GM06990 (cell line): ENCODE measurements at regions not wholly inside any gene's neighbourhood (a gene's known extent, or its start where the extent isn't known, plus 50 kb on each side); places are given as distances from the start of the nearest gene placed in this dataset.

Experiments
- DNase-seq: peaks from one replicate; pipeline ENCODE4 v3.0.0-alpha.2; 2011; ENCODE audit not compliant: insufficient read length; ENCODE audit errors: extremely low read depth
- H3K27me3 ChIP-seq: replicated peaks from 2 replicates; pipeline ENCODE4 v1.6.0; 2011; ENCODE audit warnings: low read length; ENCODE audit not compliant: control insufficient read depth, insufficient read depth
- H3K36me3 ChIP-seq: 2 replicates; pipeline ENCODE4 v1.5.1; 2011; ENCODE audit warnings: low read length; ENCODE audit not compliant: control insufficient read depth, insufficient read depth
- H3K4me3 ChIP-seq: replicated peaks from 2 replicates; pipeline ENCODE4 v1.5.1; 2011; ENCODE audit warnings: low read depth, mild to moderate bottlenecking, control low read depth, low read length
- CTCF ChIP-seq: IDR thresholded peaks from 2 replicates; pipeline ENCODE4 v1.5.1; 2011; ENCODE audit warnings: low read length, control low read depth, mild to moderate bottlenecking, inconsistent platforms; ENCODE audit not compliant: insufficient read depth, poor library complexity, severe bottlenecking

GRCh38 chr5:54772231-54772630 lies 213.2 kb downstream of the ESM1 start:
- no peak for TF ChIP-seq CTCF
- DNase-seq, result no peak
- no peaks in the 10 kb centered on the region for H3K36me3 ChIP-seq
- no peaks in the 10 kb centered on the region; the same call in none of the 2 replicates for H3K27me3 ChIP-seq
- H3K4me3 ChIP-seq, result no peak overlapping the region

- no peak for TF ChIP-seq CTCF
- no peaks in the 10 kb centered on the region for H3K27me3 ChIP-seq
- H3K36me3 ChIP-seq, result no peaks in the 10 kb centered on the region
- H3K4me3 ChIP-seq, result no peak overlapping the region
- DNase-seq, result no peak
Measured at GRCh38 chr5:54769746-54770145, 215.6 kb downstream of the ESM1 start.

GRCh38 chr5:54769072-54769471 lies 216.3 kb downstream of the ESM1 start:
- no peak for TF ChIP-seq CTCF
- no peaks in the 10 kb centered on the region for H3K36me3 ChIP-seq
- H3K4me3 ChIP-seq, result no peak overlapping the region
- no peak for DNase-seq
- 0 out of 2 replicates have a peak, but pooled peaks cover 2% of the 10 kb centered on the region for H3K27me3 ChIP-seq

- TF ChIP-seq CTCF, result peak; percentile 52
- Histone ChIP-seq H3K4me3 (no peak overlapping the region), H3K36me3 (no peaks in the 10 kb centered on the region), H3K27me3 (0 out of 2 replicates have a peak, but pooled peaks cover 2% of the 10 kb centered on the region)
- DNase-seq, result no peak
Measured at GRCh38 chr5:54766748-54767147, 218.6 kb downstream of the ESM1 start.

- Histone ChIP-seq H3K36me3 (no peaks in the 10 kb centered on the region), H3K27me3 (0 out of 2 replicates have a peak, but pooled peaks cover 2% of the 10 kb centered on the region), H3K4me3 (no peak overlapping the region)
- no peak for TF ChIP-seq CTCF
- DNase-seq, result no peak
Measured at GRCh38 chr5:54765165-54766028, 220.0 kb downstream of the ESM1 start.
